ENCODE measurements at regions not wholly inside any gene's neighbourhood (a gene's known extent, or its start where the extent isn't known, plus 50 kb on each side); places are given as distances from the start of the nearest gene placed in this dataset.

- no peak for DNase-seq (ENCODE audit: low read depth in 2 of 2)
- Histone ChIP-seq H3K9me3 (ENCODE audit: control insufficient read depth, insufficient read depth, low read depth, low read length) (no peaks in the 10 kb centered on the region), H3K4me1 (ENCODE audit: control insufficient read depth, extremely low read depth, insufficient read depth, low read length) (peaks cover 7% of the 10 kb centered on the region), H3K9ac (ENCODE audit: insufficient read depth, low read length) (no peak overlapping the region), H3K27ac (ENCODE audit: insufficient read depth, low read length) (no peak overlapping the region), H3K27me3 (ENCODE audit: control insufficient read depth, insufficient read depth, low read length) (no peaks in the 10 kb centered on the region), H4K20me1 (ENCODE audit: control insufficient read depth, extremely low read depth, insufficient read depth, low read length) (no peaks in the 10 kb centered on the region), H2AFZ (ENCODE audit: low read length) (no peak overlapping the region), H3K4me3 (replicated peaks in 1 of 4; ENCODE audit: control extremely low read depth in 1 of 4, insufficient read depth in 1 of 4, low read depth in 3 of 4, low read length in 4 of 4) (no peak overlapping the region), H3K4me2 (ENCODE audit: extremely low read depth, insufficient read depth, low read length) (no peak overlapping the region), H3K36me3 (ENCODE audit: control insufficient read depth, insufficient read depth, low read length) (no peaks in the 10 kb centered on the region), H3K79me2 (ENCODE audit: control insufficient read depth, insufficient read depth, low read length) (no peaks in the 10 kb centered on the region)
- TF ChIP-seq EZH2 (IDR thresholded peaks at IDR 0.05; ENCODE audit: low read length, missing control alignments) (no peak), CTCF (conservative IDR thresholded peaks at IDR 0.05 in 1 of 2, IDR thresholded peaks at IDR 0.05 in 1 of 2; ENCODE audit: low read depth in 1 of 2, low read length in 2 of 2) (no peak)
Observed at GRCh38 chr21:38752051-38752505, 53.7 kb upstream of the ETS2 start.

- no peak for TF ChIP-seq CTCF (conservative IDR thresholded peaks at IDR 0.05 in 1 of 2, IDR thresholded peaks at IDR 0.05 in 1 of 2; ENCODE audit: low read depth in 1 of 2, low read length in 2 of 2)
- no peak for TF ChIP-seq EZH2 (IDR thresholded peaks at IDR 0.05; ENCODE audit: low read length, missing control alignments)
- no peaks in the 10 kb centered on the region for H3K27me3 ChIP-seq (ENCODE audit: control insufficient read depth, insufficient read depth, low read length)
- H3K4me3 ChIP-seq (replicated peaks in 1 of 4; ENCODE audit: control extremely low read depth in 1 of 4, insufficient read depth in 1 of 4, low read depth in 3 of 4, low read length in 4 of 4): no peak overlapping the region
- H3K4me1 ChIP-seq (ENCODE audit: control insufficient read depth, extremely low read depth, insufficient read depth, low read length): peaks cover 7% of the 10 kb centered on the region
- H3K9ac ChIP-seq (ENCODE audit: insufficient read depth, low read length): no peak overlapping the region
- no peak overlapping the region for H2AFZ ChIP-seq (ENCODE audit: low read length)
- no peak overlapping the region for H3K4me2 ChIP-seq (ENCODE audit: extremely low read depth, insufficient read depth, low read length)
- no peaks in the 10 kb centered on the region for H3K36me3 ChIP-seq (ENCODE audit: control insufficient read depth, insufficient read depth, low read length)
- H3K9me3 ChIP-seq (ENCODE audit: control insufficient read depth, insufficient read depth, low read depth, low read length): no peaks in the 10 kb centered on the region
- no peaks in the 10 kb centered on the region for H3K79me2 ChIP-seq (ENCODE audit: control insufficient read depth, insufficient read depth, low read length)
- no peak for DNase-seq (ENCODE audit: low read depth in 2 of 2)
- H3K27ac ChIP-seq (ENCODE audit: insufficient read depth, low read length): no peak overlapping the region
- H4K20me1 ChIP-seq (ENCODE audit: control insufficient read depth, extremely low read depth, insufficient read depth, low read length): no peaks in the 10 kb centered on the region
Observed at GRCh38 chr21:38753114-38753513, 52.6 kb upstream of the ETS2 start.

- peaks cover 7% of the 10 kb centered on the region for H3K4me1 ChIP-seq (ENCODE audit: control insufficient read depth, extremely low read depth, insufficient read depth, low read length)
- no peak overlapping the region for H2AFZ ChIP-seq (ENCODE audit: low read length)
- no peak overlapping the region for H3K4me3 ChIP-seq (replicated peaks in 1 of 4; ENCODE audit: control extremely low read depth in 1 of 4, insufficient read depth in 1 of 4, low read depth in 3 of 4, low read length in 4 of 4)
Observed at GRCh38 chr21:38753557-38753971, 52.2 kb upstream of the ETS2 start.

More at GRCh38 chr21:38753557-38753971, 52.2 kb upstream of the ETS2 start:
- H3K36me3 ChIP-seq (ENCODE audit: control insufficient read depth, insufficient read depth, low read length): no peaks in the 10 kb centered on the region
- TF ChIP-seq EZH2 (IDR thresholded peaks at IDR 0.05; ENCODE audit: low read length, missing control alignments) (no peak), CTCF (conservative IDR thresholded peaks at IDR 0.05 in 1 of 2, IDR thresholded peaks at IDR 0.05 in 1 of 2; ENCODE audit: low read depth in 1 of 2, low read length in 2 of 2) (no peak)
- H3K27ac ChIP-seq (ENCODE audit: insufficient read depth, low read length): no peak overlapping the region
- no peak overlapping the region for H3K4me2 ChIP-seq (ENCODE audit: extremely low read depth, insufficient read depth, low read length)
- no peak overlapping the region for H3K9ac ChIP-seq (ENCODE audit: insufficient read depth, low read length)
- DNase-seq (ENCODE audit: low read depth in 2 of 2): peak in 1 of 2 donors; percentile 73
- H3K27me3 ChIP-seq (ENCODE audit: control insufficient read depth, insufficient read depth, low read length): no peaks in the 10 kb centered on the region
- no peaks in the 10 kb centered on the region for H4K20me1 ChIP-seq (ENCODE audit: control insufficient read depth, extremely low read depth, insufficient read depth, low read length)
- no peaks in the 10 kb centered on the region for H3K79me2 ChIP-seq (ENCODE audit: control insufficient read depth, insufficient read depth, low read length)
- no peaks in the 10 kb centered on the region for H3K9me3 ChIP-seq (ENCODE audit: control insufficient read depth, insufficient read depth, low read depth, low read length)

Measured in fibroblast of lung (primary cell).